PC-9 (cell line): ENCODE measurements at regions not wholly inside any gene's neighbourhood (a gene's known extent, or its start where the extent isn't known, plus 50 kb on each side); places are given as distances from the start of the nearest gene placed in this dataset.
"Not testable (repeated sequence)": the region's sequence is repeated elsewhere in the genome, so short reads cannot be mapped to it uniquely, and the experiment has no call there.

Source experiments
- BruUV-seq: library from RNA; stranded (reverse); fragments of 400-500 nt; replicated peaks from 2 replicates; lab custom pipeline; 2021; lab: Mats Ljungman, UMichigan
- CTCF ChIA-PET: fragments of 300-600 bp; sonication (Branson Sonifier 250); formaldehyde crosslinking; loops from one replicate; lab custom pipeline; 2022; ENCODE audit warnings: antibody characterized with exemption; lab: Charles Lee
- POLR2A ChIA-PET: fragments of 300-600 bp; sonication (Branson Sonifier 250); formaldehyde crosslinking; loops from one replicate; lab custom pipeline; 2022; ENCODE audit warnings: antibody characterized with exemption; ENCODE audit not compliant: unreplicated experiment; lab: Charles Lee
- DNase-seq, 2 experiments: peaks; one replicate each; pipeline versions ENCODE4 v3.0.0 to v3.0.0-alpha.2; 2015 to 2022; ENCODE audit warnings: mixed read lengths in 1 of 2
- H2AFZ ChIP-seq: fragments of 200-600 bp; sonication (generic); 2 replicates; pipeline ENCODE4 v1.8.1; 2017; ENCODE audit warnings: antibody characterized with exemption
- H3F3A ChIP-seq: fragments of 200-600 bp; sonication (generic); 2 replicates; pipeline ENCODE4 v1.8.1; 2017; ENCODE audit warnings: antibody characterized with exemption, mild to moderate bottlenecking, low read depth; ENCODE audit not compliant: insufficient read depth
- H3K27ac ChIP-seq: fragments of 200-600 bp; sonication (generic); 2 replicates; pipeline ENCODE4 v1.6.1; 2016; ENCODE audit warnings: mixed run types
- H3K27me3 ChIP-seq: fragments of 200-600 bp; sonication (generic); 2 replicates; pipeline ENCODE4 v1.6.1; 2016; ENCODE audit warnings: low read depth, mixed run types; ENCODE audit not compliant: insufficient read depth
- H3K36me3 ChIP-seq: fragments of 200-600 bp; sonication (generic); 2 replicates; pipeline ENCODE4 v1.6.1; 2016; ENCODE audit warnings: low read depth, mixed run types
- H3K4me1 ChIP-seq: fragments of 200-600 bp; sonication (generic); replicated peaks from 2 replicates; pipeline ENCODE4 v1.6.1; 2016; ENCODE audit warnings: mixed run types; ENCODE audit not compliant: insufficient read depth
- H3K4me2 ChIP-seq: fragments of 200-600 bp; sonication (generic); 2 replicates; pipeline ENCODE4 v1.6.1; 2017; ENCODE audit warnings: mixed run types
- H3K4me3 ChIP-seq: fragments of 200-600 bp; sonication (generic); 2 replicates; pipeline ENCODE4 v1.6.1; 2016; ENCODE audit warnings: mixed run types
- H3K79me2 ChIP-seq: fragments of 200-600 bp; sonication (generic); 2 replicates; pipeline ENCODE4 v1.6.1; 2017; ENCODE audit warnings: low read depth, mixed run types
- H3K9me2 ChIP-seq: fragments of 200-600 bp; sonication (generic); 2 replicates; pipeline ENCODE4 v1.8.1; 2017; ENCODE audit warnings: mild to moderate bottlenecking; ENCODE audit not compliant: insufficient read depth
- H3K9me3 ChIP-seq: fragments of 200-600 bp; sonication (generic); 2 replicates; pipeline ENCODE4 v1.8.1; 2016; ENCODE audit warnings: low read depth; ENCODE audit not compliant: insufficient read depth
- H4K20me1 ChIP-seq: fragments of 200-600 bp; sonication (generic); 2 replicates; pipeline ENCODE4 v1.8.1; 2017; ENCODE audit not compliant: insufficient read depth
- CTCF ChIP-seq: fragments of 200-600 bp; sonication (generic); conservative IDR thresholded peaks from 2 replicates; pipeline ENCODE4 v1.6.1; 2017; ENCODE audit warnings: mixed run types, antibody characterized with exemption, mild to moderate bottlenecking, moderate library complexity
- EZH2 ChIP-seq: fragments of 200-600 bp; sonication (generic); IDR thresholded peaks from 2 replicates; pipeline ENCODE4 v1.8.0; 2017; ENCODE audit warnings: antibody characterized with exemption, low read depth
- intact Hi-C: fragments of 100-400 bp; cut with micrococcal nuclease; formaldehyde crosslinking; loops from one replicate; pipeline ENCODE4 v1.10.0; 2022; ENCODE audit not compliant: unreplicated experiment

- H3K27ac ChIP-seq, BruUV-seq, H4K20me1 ChIP-seq, H3K4me1 ChIP-seq, H3K9me3 ChIP-seq, H3K9me2 ChIP-seq, H3K36me3 ChIP-seq, H3F3A ChIP-seq, H3K79me2 ChIP-seq, H3K27me3 ChIP-seq, H2AFZ ChIP-seq, H3K4me2 ChIP-seq, H3K4me3 ChIP-seq: not testable (repeated sequence)
- peak; percentile 63 for TF ChIP-seq CTCF
- intact Hi-C loops, result loop anchor here (1.0 to 10.0 kb wide), 4 partner anchors 394 to 907 kb away; no protein-coding TSS in a partner anchor
- DNase-seq, result peak in 1 of 2 experiments; percentile 34
- ChIA-PET POLR2A (interaction anchor here (0.6 kb wide), 1 partner anchor 584 kb away, joined by 13 read pairs; no protein-coding TSS in a partner anchor), CTCF (interaction anchor here (0.5 to 0.7 kb wide), 3 partner anchors 112 to 471 kb away, joined by 3 to 4 read pairs (median 3); no protein-coding TSS in a partner anchor)
Observed at GRCh38 chr1:164166454-164166853, 392.5 kb upstream of the PBX1 start.

GRCh38 chr1:164177118-164177517 is 381.9 kb upstream of the PBX1 start:
- peaks cover 15% of the 10 kb centered on the region for H3K4me1 ChIP-seq
- no peaks in the 10 kb centered on the region for H3K27me3 ChIP-seq
- H2AFZ ChIP-seq, result no peak overlapping the region
- no peaks in the 10 kb centered on the region for H4K20me1 ChIP-seq
- ChIA-PET POLR2A (no interaction called here), CTCF (no interaction called here)
- H3K36me3 ChIP-seq, result no peaks in the 10 kb centered on the region
- H3K4me3 ChIP-seq, result no peak overlapping the region
- no peaks in the 10 kb centered on the region for H3K79me2 ChIP-seq
- intact Hi-C loops, result no loop called here
- BruUV-seq, result no TSS peak
- no peak for DNase-seq
- no peak overlapping the region for H3K4me2 ChIP-seq
- no peaks in the 10 kb centered on the region for H3K9me2 ChIP-seq
- TF ChIP-seq CTCF (no peak), EZH2 (no peak)
- no peaks in the 10 kb centered on the region; the same call in 1 of the 2 replicates for H3K9me3 ChIP-seq
- H3F3A ChIP-seq, result peaks cover 7% of the 10 kb centered on the region
- no peak overlapping the region for H3K27ac ChIP-seq

GRCh38 chr1:164180824-164181223 is 378.2 kb upstream of the PBX1 start:
- Histone ChIP-seq H3K36me3 (no peaks in the 10 kb centered on the region), H3K4me2 (peak overlapping the region; percentile 26), H3K9me3 (peaks cover 18% of the 10 kb centered on the region; the same call in 1 of the 2 replicates), H3F3A (peaks cover 10% of the 10 kb centered on the region), H2AFZ (peak overlapping the region; percentile 74), H3K9me2 (no peaks in the 10 kb centered on the region), H3K27ac (peak overlapping the region; percentile 22), H3K4me3 (no peak overlapping the region), H4K20me1 (no peaks in the 10 kb centered on the region), H3K79me2 (no peaks in the 10 kb centered on the region), H3K4me1 (peaks cover 33% of the 10 kb centered on the region), H3K27me3 (no peaks in the 10 kb centered on the region)
- ChIA-PET CTCF (no interaction called here), POLR2A (no interaction called here)
- intact Hi-C loops, result no loop called here
- BruUV-seq, result no TSS peak
- no peak for DNase-seq
- TF ChIP-seq CTCF (no peak), EZH2 (no peak)
